SK-N-SH (cell line): ENCODE measurements at regions not wholly inside any gene's neighbourhood (a gene's known extent, or its start where the extent isn't known, plus 50 kb on each side); places are given as distances from the start of the nearest gene placed in this dataset.

Source experiments
- MAX ChIP-seq: IDR thresholded peaks from 2 replicates; pipeline ENCODE4 v1.4.0; 2012; ENCODE audit warnings: low read depth
- TF ChIP-seq, protein P1 (sequence below): fragments of 200-600 bp; sonication (generic); IDR thresholded peaks from 2 replicates; pipeline ENCODE4 v1.6.1; 2017; ENCODE audit warnings: antibody characterized with exemption, mild to moderate bottlenecking, moderate library complexity

GRCh38 chr2:7648221-7648795, 731.1 kb downstream of the RNF144A start:
- TF ChIP-seq, protein P1, sequence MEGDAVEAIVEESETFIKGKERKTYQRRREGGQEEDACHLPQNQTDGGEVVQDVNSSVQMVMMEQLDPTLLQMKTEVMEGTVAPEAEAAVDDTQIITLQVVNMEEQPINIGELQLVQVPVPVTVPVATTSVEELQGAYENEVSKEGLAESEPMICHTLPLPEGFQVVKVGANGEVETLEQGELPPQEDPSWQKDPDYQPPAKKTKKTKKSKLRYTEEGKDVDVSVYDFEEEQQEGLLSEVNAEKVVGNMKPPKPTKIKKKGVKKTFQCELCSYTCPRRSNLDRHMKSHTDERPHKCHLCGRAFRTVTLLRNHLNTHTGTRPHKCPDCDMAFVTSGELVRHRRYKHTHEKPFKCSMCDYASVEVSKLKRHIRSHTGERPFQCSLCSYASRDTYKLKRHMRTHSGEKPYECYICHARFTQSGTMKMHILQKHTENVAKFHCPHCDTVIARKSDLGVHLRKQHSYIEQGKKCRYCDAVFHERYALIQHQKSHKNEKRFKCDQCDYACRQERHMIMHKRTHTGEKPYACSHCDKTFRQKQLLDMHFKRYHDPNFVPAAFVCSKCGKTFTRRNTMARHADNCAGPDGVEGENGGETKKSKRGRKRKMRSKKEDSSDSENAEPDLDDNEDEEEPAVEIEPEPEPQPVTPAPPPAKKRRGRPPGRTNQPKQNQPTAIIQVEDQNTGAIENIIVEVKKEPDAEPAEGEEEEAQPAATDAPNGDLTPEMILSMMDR, result no peak
- TF ChIP-seq MAX, result no peak
